ENCODE measurements at regions not wholly inside any gene's neighbourhood (a gene's known extent, or its start where the extent isn't known, plus 50 kb on each side); places are given as distances from the start of the nearest gene placed in this dataset.

- no peak for DNase-seq (ENCODE audit: low read depth in 4 of 4, low spot score in 3 of 4)
Observed at GRCh38 chr6:43970913-43971775, 156.1 kb downstream of the MRPL14 start.

- no peak for DNase-seq (ENCODE audit: low read depth in 4 of 4, low spot score in 3 of 4)
Observed at GRCh38 chr6:43970068-43970912, 157.0 kb downstream of the MRPL14 start.

- no peak for DNase-seq (ENCODE audit: low read depth in 4 of 4, low spot score in 3 of 4)
Observed at GRCh38 chr6:43969158-43969981, 157.9 kb downstream of the MRPL14 start.

- DNase-seq (ENCODE audit: low read depth in 4 of 4, low spot score in 3 of 4) = no peak
Observed at GRCh38 chr6:43968110-43968965, 158.9 kb downstream of the MRPL14 start.

- DNase-seq (ENCODE audit: low read depth in 4 of 4, low spot score in 3 of 4) = no peak
Observed at GRCh38 chr6:43967719-43968091, 159.5 kb downstream of the MRPL14 start.

GRCh38 chr6:43966853-43967718 is 160.2 kb downstream of the MRPL14 start:
- no peak for DNase-seq (ENCODE audit: low read depth in 4 of 4, low spot score in 3 of 4)

GRCh38 chr6:43966374-43966658 is 160.9 kb downstream of the MRPL14 start:
- DNase-seq (ENCODE audit: low read depth in 4 of 4, low spot score in 3 of 4) = no peak

GRCh38 chr6:43965628-43966373 is 161.5 kb downstream of the MRPL14 start:
- DNase-seq (ENCODE audit: low read depth in 4 of 4, low spot score in 3 of 4) = no peak

GRCh38 chr6:43964659-43965570 is 162.3 kb downstream of the MRPL14 start:
- no peak for DNase-seq (ENCODE audit: low read depth in 4 of 4, low spot score in 3 of 4)

- DNase-seq (ENCODE audit: low read depth in 4 of 4, low spot score in 3 of 4) = no peak
Observed at GRCh38 chr6:43963877-43964658, 163.2 kb downstream of the MRPL14 start.

- DNase-seq (ENCODE audit: low read depth in 4 of 4, low spot score in 3 of 4) = no peak
Observed at GRCh38 chr6:43963203-43963602, 164.0 kb downstream of the MRPL14 start.

- DNase-seq (ENCODE audit: low read depth in 4 of 4, low spot score in 3 of 4) = no peak
Observed at GRCh38 chr6:43962458-43962857, 164.8 kb downstream of the MRPL14 start.

- DNase-seq (ENCODE audit: low read depth in 4 of 4, low spot score in 3 of 4) = no peak
Observed at GRCh38 chr6:43957273-43957672, 170.0 kb downstream of the MRPL14 start.

- no peak for DNase-seq (ENCODE audit: low read depth in 4 of 4, low spot score in 3 of 4)
Observed at GRCh38 chr6:43956478-43956877, 170.8 kb downstream of the MRPL14 start.

GRCh38 chr6:43954311-43955131 is 172.7 kb downstream of the MRPL14 start:
- DNase-seq (ENCODE audit: low read depth in 4 of 4, low spot score in 3 of 4) = no peak

GRCh38 chr6:43953794-43954310 is 173.4 kb downstream of the MRPL14 start:
- no peak for DNase-seq (ENCODE audit: low read depth in 4 of 4, low spot score in 3 of 4)
